Renal cortical epithelial cell (primary cell): ENCODE measurements at regions not wholly inside any gene's neighbourhood (a gene's known extent, or its start where the extent isn't known, plus 50 kb on each side); places are given as distances from the start of the nearest gene placed in this dataset.

ENCODE experiments used
- DNase-seq: peaks from one replicate; pipeline ENCODE4 v3.0.0-alpha.2; 2011; ENCODE audit warnings: low read depth

DNA sequence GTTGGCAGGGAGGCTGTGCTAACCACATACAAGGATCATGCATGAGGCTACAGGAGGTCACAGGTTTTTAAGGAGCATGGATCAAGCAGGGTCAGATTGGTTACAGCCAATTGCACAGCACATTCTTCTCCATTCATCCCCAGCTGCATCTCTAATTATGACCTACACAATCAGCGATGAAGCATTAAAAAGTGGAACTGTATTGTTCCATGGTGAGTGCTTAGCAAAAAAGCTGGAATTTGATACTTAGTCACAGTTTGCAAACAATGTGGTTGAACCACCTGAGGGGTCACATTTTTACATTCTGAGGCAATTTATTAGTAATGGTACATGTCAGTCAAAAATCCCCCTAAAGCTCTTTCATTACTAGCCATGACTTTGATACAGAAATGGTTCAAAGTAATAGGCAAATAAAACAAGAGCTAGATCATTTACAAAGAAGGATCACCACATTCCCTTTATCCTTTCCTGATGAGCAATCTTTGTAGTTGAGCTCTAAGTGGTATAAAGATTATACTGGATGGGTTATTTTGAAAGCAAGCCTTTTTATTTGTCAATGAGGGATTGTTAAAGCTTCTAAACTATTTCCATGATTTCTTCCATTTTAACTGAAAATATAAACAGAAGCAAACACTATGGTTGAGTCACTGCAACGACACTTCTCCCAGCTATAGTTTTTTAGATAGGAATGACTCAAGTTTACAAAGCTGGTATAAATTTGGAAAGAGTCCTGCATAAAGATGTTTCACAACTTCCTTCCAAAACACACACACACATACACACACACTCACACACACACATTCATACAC, 217.8 kb upstream of the SEMA3A start:
- DNase-seq, result peak; percentile 99

DNA sequence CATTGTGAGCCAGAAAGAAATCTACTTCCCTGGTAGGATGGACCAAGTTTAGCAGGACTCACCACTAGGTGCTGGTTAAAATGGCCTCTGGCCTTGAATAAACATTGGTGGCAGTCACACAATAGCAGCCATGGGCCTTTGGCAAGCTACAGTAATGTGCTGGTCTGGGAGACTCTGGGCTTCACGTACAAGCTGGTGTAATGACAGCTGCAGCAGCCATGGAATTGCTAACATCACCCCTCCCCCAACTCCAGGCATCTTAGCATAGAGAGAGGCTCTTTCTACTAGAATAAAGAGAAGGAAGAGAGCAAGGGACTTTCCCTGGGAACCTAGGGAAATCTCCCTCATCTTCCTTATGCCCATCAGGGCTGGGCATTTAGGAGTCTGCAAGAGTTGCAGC, 205.1 kb upstream of the SEMA3A start:
- no peak for DNase-seq

DNA sequence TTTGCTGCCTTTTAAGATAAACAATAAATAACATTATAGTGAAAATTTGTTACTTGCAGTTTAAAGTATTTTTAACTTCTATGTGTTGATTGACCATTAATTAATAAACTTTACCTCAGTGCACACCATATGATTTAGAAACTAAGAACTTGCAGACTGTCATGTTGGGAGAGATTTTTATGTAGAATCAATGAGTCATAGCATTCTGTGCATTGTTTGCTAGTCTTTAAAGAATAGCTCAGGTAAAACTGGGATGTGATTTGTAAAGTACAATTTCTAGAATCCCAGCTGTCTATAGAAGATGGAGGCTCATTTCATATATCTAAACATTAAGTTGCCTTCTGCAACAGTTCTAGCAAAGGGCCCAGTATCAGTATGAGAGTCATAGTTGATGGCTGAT, 199.6 kb upstream of the SEMA3A start:
- DNase-seq, result peak; percentile 33

DNA sequence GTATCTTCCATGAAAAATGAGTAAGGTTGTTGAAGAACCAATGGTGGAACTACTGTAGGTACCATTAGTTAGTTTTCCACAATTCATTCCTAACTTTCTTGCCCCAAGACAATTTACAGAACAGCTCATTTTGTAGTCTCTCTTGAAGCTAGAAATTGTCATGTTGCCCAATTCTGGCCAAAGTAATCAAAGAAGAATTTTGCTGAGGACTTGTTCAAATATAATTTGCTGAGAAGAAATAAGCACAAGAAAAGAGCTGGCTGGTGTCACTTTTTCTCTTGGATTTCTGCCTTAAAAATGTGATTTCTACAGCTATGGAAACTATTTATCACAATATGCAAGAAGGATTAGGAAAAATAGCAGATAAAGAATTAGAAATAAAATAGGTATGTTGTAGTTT, 199.2 kb upstream of the SEMA3A start:
- no peak for DNase-seq

DNA sequence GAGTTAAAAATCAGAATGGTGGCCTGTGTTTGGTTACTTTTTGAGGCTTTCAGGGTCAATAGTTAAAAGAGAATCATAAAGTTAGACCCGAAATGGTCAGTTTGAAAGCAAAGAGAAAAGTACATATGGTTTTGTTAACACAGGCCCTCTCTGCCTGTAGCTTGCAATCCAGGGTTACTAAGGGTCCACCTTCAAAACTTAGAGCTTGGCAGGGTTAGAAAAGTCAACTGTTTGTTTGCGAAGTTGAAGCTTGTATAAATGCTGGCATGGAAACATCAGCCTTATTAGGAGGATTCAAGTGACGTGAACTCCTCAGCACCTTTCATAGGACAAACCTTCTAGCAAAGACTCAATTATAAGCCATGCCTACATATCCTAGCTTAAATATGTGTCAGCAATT, 196.3 kb upstream of the SEMA3A start:
- no peak for DNase-seq

DNA sequence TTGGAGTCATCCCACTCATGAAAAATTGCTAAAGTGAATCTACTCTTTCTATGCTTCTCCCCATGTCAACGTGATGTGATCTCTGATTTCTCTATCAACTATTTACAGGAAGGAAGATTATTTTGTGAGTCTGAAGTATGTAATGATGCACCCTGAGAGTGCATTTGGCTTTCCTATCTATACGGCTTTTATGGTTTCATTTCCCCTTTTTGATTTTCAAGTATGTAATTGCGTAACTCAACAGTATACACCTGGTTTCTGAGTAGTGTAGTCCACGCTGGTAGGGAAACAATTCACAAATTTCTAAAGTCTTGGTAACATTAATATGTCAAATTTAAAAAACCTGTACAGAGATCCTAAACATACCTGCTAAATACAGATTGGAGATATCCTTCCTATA, 194.7 kb upstream of the SEMA3A start:
- no peak for DNase-seq

DNA sequence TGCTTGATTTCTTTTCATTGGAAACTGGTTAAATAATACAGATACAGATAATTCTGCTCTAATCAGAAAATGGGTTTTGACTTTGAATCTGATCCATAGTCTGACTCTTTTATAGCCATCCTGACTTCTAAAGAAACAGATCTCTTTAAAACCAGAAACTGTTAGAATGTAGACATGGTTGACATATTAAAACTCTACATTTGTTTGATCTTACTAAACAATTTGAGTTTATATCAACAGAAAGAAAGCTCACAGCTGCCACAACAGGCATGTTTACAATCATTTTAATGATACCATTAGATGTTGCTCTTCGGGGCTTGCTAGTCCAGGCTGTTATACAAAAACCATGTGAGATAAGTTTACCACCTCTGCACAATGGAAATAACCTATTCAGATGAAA, 193.0 kb upstream of the SEMA3A start:
- DNase-seq, result no peak

DNA sequence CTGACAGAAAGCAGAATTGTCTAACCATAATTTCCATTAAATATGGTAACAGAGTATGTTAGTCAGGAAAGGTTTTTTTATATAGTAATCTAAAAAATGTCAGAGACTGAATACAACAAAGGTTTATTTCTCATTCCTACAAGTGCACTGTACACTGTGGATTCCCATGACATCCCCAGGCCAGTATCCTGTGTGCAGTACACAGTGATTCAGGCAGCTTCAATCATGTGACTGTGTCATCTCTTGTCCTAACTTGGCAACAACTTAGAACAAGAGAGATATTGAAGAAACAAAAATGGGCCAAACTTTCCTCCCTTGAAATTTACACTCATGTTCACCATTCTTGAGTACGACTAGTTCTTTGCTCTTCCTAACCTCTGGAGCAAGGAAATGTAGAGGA, 189.8 kb upstream of the SEMA3A start:
- DNase-seq, result peak; percentile 18

DNA sequence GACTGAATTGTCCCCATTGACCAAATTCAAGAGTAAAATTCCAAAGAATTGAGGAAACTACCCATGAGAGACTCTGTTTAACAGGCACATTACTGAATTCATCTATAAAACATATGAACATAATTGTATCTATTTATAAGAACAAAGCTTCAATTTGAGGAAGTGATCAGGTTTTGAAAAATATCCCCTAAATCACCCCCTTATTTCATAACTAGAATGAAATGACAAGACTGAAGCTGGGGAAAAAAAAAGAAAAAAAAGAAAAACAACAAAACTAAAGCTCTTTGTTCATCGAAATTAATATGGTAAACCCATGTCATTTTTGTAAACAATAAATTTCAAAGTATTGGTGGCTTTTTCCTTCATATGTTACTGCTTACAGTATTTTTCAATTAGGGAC, 184.9 kb upstream of the SEMA3A start:
- no peak for DNase-seq

DNA sequence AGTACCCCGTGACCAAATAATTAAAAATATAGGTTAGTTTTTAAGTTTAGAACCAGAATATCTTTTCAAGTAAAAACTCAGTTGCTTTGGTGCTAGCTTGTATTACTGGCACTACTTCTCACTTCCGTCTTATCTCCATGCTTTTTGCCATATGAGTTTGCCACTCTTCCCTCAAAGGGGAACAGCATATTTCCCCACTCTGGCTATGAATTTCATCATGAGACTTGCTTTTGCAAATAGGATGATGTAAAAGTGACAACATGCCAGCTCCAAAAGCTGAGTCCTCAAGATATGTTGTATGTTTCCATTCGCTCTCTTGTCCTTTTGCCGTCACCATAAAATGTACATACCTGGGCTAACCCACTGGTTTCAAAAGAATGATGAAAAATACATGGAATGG, 178.1 kb upstream of the SEMA3A start:
- DNase-seq, result peak; percentile 26

DNA sequence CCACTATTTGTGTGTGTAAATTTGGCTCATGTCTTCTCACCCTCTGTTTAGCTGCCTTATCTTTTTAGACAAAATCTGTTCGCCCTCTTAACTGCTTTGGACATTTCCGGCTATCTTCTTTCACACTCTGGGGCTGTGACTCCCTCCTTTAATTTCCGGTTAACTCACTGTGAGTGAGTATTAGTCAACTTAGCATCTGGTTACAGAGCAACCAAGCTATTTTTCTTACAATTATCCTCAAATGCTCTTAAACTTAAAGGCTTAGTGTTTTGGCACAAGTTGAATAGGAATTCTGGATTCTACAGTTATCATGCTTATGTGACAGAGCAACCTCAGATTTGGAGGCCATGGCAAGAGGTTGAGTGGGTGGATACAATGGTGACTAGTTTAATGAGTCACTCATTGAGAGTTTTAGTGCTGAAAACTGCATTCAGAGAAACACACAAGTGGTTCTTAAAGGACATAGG, 177.6 kb upstream of the SEMA3A start:
- peak; percentile 98 for DNase-seq

DNA sequence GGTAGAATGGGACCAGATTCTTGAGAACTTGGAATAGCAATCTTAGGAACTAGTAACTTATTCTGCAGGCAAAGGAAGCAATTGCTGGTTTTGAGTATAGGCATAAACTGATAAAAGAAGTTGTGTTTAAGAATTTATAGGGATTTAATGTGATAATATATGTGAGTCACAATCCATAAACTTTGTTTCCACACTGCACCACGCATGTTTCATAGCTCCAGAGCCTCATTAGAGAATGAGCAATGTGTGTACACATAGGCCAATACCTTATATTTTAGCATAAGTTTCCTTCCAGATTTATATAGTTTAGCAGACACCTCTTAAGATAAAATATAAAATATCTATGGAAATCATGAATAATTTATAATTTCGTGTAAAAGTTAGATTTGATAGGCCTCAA, 175.5 kb upstream of the SEMA3A start:
- no peak for DNase-seq

DNA sequence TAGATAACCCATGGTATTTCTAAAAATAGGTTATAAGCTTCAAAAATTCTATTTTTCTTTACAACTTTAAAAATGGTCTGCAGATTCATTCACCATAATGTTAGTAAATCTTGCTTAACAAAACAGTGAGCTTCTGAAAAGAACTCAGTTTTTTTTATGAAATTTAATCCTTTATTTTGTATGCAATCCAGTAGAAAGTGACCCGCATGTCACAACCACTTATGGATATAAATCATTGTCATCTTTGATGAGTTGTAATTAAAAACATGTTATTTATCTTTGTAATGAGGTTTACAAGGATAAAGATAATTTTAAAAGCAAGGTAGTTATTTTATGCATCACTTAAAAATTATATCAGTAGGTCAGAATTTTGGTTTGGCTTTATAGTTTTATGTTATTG, 173.5 kb upstream of the SEMA3A start:
- no peak for DNase-seq

DNA sequence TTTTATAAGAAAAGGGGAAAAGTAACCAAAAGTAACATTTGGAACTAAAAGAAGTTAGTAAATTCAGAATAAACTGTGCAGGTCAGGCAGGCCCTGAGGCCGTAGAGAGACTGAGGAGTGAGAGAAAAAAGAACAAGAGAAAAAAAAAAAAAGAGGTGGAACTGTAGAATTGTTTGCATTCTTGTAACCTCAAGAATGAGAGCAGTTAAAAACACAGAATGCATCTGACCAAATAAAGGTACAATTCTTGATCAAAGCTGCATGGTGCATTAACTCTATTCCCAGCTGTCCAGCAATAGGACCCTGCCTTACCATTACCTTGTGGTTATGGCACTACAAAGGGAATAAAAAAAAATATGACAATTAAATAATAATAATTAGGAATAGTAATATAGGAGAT, 170.1 kb upstream of the SEMA3A start:
- peak; percentile 94 for DNase-seq

DNA sequence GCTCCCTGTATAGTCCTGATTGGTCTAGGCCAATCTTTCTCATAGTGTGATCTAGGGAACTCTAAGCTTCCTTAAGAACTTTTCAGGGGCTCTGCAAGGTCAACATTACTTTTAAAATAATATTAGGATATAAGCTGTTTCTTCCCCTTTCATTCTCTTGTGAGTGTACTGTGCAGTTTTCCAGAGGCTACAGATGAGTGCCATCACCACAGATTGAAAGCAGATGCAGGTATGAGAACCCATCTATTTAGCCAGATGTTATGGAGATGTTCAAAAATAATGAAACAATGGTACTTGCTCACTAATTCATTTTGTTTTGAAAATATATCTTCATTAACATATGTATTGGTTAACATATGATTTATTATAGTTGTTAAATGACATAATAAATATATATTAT, 169.2 kb upstream of the SEMA3A start:
- DNase-seq, result no peak

DNA sequence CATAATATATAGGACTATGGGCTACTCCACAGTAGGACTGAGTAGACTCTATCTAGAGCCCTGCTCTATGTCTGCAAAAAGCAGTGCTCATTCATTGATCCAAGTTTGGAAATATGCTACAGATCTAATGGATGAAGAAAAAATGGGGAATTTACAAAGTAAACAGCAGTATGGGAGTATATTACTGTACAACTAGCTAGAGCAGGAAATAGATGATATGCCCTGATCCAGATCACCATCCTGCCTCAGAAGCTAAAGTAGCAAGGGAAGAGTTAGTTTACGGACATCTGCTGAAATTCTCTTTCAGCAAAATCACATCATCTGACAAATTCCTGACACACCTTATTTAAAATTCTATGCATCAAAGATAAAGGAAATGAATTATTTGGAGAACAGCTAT, 168.2 kb upstream of the SEMA3A start:
- DNase-seq, result no peak

DNA sequence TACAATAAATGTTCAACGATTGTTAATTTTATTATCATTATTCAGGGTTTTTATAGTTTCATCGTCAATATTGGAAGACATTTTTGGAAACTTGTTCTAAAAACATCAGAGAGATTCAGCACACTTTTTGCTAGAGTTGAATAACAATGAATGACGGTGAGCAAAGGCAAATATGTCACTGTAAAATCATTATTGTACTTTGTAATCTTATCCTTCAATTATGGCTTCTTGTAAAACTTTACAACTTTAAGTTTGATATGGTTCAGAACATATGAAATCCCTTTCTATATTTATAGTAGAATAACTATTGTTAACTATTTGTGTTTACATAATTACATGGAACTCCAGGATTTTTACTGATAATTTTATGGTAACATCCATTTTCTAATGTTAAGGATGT, 167.8 kb upstream of the SEMA3A start:
- DNase-seq, result no peak

DNA sequence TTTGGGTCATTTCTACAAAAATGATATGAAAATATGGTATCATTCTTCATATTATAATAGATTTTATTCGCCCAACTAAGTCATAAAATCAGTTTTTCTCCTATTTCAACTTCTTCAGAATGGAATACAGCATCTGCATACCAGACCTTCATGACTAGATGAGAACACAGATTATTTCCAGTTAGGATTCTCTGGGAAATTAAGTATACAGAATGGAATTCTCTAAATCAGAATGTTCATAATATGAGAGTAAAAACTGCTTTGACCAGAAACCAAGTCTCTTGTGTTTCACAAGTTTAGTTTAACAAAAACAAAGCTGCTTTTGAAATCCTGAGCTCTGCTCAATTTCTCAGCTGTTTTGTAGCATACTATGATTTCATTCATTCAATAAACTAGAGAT, 160.3 kb upstream of the SEMA3A start:
- no peak for DNase-seq

DNA sequence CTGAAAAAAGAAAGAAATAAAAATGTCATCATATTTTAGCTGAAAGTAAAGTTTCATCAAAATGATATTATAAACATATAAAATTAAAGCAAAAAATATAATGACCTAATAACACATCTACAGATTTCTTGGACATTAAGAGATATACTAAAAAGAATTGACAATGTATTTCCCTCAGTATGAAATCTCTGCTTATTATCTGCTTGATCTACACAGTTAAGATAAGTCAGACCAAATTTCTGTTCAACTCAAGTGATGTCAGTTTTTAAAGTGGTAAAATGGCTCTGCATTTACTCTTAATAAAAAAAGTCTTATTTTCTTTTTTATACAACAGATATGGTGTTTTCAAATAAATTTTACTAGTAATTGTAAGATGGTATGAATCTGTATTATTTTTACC, 159.4 kb upstream of the SEMA3A start:
- DNase-seq, result no peak

DNA sequence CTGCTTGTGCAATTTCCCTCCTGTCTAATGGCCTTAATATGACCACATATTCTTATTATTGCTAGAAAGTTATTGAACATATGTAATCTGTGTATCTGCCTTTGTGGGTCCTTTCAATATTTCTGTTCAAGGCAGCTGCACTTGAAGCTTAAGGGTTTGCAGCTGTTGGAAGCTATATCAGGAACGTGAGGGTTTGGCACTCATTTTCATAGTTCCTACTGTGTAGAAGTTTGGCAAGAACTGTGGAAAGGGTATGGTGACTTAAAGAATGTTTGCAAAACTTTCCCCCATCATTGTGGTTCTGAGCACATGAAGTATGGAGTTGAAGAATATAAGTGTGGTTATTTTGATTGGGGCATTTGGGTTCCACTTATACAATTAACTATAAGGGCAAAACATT, 144.7 kb upstream of the SEMA3A start:
- DNase-seq, result no peak

DNA sequence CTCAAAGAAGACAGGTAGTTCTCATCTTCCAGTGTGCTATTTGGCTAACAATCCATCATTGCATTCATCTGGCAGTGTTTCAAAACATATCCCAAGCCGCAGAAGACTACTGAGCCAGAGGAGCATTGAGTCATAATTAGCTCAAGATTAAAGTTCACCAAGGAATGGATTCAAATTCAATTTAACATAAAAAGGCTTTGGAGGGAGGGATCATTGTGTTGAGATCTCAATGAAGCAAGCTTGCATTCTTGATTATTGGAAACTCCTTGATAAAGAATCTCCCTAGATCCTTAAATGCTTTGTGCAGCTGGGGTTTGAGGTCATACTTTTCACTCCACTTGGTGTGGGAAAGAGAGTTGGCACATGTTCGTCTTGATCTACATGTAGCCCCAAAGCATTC, 142.8 kb upstream of the SEMA3A start:
- peak; percentile 54 for DNase-seq

DNA sequence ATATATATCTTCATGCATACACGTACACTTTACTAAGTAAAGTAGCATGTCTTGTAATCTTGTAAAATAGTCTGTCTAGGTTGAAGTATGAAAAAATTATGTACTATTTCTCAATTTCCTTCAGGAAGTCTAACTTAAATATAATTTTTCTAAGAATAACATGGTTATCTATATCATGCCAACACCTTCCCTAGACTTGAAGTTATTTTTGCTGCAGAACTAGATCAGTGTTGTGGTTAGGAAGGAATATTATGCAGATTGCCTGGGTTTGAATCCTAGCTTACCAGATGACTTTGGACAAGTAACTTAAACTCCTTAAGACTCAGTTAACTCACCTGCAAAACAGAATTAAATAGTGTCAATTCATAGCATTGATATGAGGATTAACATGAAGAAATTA, 142.2 kb upstream of the SEMA3A start:
- no peak for DNase-seq

DNA sequence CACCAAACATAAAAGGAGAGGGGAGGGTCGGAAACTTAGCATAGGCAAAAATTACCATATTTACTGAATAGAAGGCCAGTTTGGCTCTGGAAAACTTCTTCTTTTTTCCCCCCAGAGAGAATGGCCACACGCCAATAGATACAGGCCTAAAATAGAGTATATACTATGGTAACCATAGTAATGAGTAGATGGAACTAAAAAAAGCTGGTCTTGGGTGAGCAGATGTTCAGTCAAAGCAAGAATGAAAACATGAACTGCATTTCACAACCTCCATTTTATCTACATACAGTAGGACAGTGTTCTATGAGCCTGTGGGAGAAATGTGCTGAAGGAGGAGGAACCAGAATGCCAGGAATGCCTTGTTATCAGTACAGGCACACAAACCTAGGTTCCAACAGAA, 141.7 kb upstream of the SEMA3A start:
- no peak for DNase-seq

DNA sequence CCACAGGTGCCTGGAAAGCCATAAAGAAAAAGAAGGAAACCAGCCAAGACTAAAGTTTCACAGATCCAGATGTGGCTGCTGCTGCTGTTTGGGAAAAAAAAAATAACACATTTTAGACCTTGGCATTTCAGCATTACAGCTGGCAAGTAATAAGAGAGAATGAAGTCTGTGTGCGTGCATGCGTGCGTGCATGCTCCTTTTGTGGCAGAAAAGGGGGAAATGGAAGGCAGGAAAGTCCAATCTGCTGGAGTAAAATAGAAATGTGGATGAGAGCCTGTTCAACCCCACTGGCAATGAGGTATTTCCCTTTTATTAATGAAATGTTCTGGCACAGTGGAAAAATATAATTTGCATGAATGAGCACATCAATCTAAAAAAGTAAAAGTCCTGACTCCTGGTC, 137.0 kb upstream of the SEMA3A start:
- DNase-seq, result peak; percentile 45
